Hippocampal formation (tissue), 2 donors: ENCODE measurements at regions not wholly inside any gene's neighbourhood (a gene's known extent, or its start where the extent isn't known, plus 50 kb on each side); places are given as distances from the start of the nearest gene placed in this dataset.

Source experiments
- DNase-seq, 2 donors: peaks; one replicate each; lab custom pipeline; 2025; lab: John Stamatoyannopoulos, UW

GRCh38 chr12:19572920-19573558, 133.7 kb downstream of the AEBP2 start:
- no peak for DNase-seq

- DNase-seq: no peak
Measured at GRCh38 chr12:19573866-19574265, 134.6 kb downstream of the AEBP2 start.

GRCh38 chr12:19574601-19575000, 135.3 kb downstream of the AEBP2 start:
- DNase-seq: no peak

- DNase-seq: no peak
Measured at GRCh38 chr12:19575337-19576243, 136.3 kb downstream of the AEBP2 start.

- DNase-seq: no peak
Measured at GRCh38 chr12:19576506-19577280, 137.4 kb downstream of the AEBP2 start.

GRCh38 chr12:19577281-19577530, 137.9 kb downstream of the AEBP2 start:
- no peak for DNase-seq

- no peak for DNase-seq
Measured at GRCh38 chr12:19584732-19585131, 145.4 kb downstream of the AEBP2 start.

GRCh38 chr12:19588951-19589350, 149.7 kb downstream of the AEBP2 start:
- DNase-seq: no peak

- no peak for DNase-seq
Measured at GRCh38 chr12:19591951-19592350, 152.7 kb downstream of the AEBP2 start.

GRCh38 chr12:19596434-19597166, 157.3 kb downstream of the AEBP2 start:
- no peak for DNase-seq

- no peak for DNase-seq
Measured at GRCh38 chr12:19597167-19598026, 158.1 kb downstream of the AEBP2 start.

- DNase-seq: no peak
Measured at GRCh38 chr12:19605720-19606119, 166.4 kb downstream of the AEBP2 start.

- no peak for DNase-seq
Measured at GRCh38 chr12:19608039-19608438, 168.7 kb downstream of the AEBP2 start.

GRCh38 chr12:19613051-19613535, 173.8 kb downstream of the AEBP2 start:
- DNase-seq: no peak

GRCh38 chr12:19614601-19615383, 175.5 kb downstream of the AEBP2 start:
- peak in 1 of 2 donors; percentile 19 for DNase-seq

GRCh38 chr12:19615384-19615725, 176.1 kb downstream of the AEBP2 start:
- DNase-seq: no peak

- no peak for DNase-seq
Measured at GRCh38 chr12:19616781-19617180, 177.5 kb downstream of the AEBP2 start.

- no peak for DNase-seq
Measured at GRCh38 chr12:19620222-19620621, 180.9 kb downstream of the AEBP2 start.

- DNase-seq: no peak
Measured at GRCh38 chr12:19623751-19624399, 184.6 kb downstream of the AEBP2 start.

GRCh38 chr12:19624491-19624890, 185.2 kb downstream of the AEBP2 start:
- no peak for DNase-seq
